Hepatocyte (in vitro differentiated cells): ENCODE measurements at regions not wholly inside any gene's neighbourhood (a gene's known extent, or its start where the extent isn't known, plus 50 kb on each side); places are given as distances from the start of the nearest gene placed in this dataset.
"Not testable (repeated sequence)": the region's sequence is repeated elsewhere in the genome, so short reads cannot be mapped to it uniquely, and the experiment has no call there.

Source experiments
- DNase-seq: peaks from one replicate; pipeline ENCODE4 v3.0.0-alpha.2; 2016; ENCODE audit warnings: low spot score
- H2AFZ ChIP-seq: fragments of 200-600 bp; sonication (generic); 2 replicates; pipeline ENCODE4 v1.6.0; 2016; ENCODE audit warnings: antibody characterized with exemption, mild to moderate bottlenecking
- H3K27ac ChIP-seq: fragments of 200-600 bp; sonication (generic); 2 replicates; pipeline ENCODE4 v1.5.1; 2016; ENCODE audit warnings: mild to moderate bottlenecking
- H3K27me3 ChIP-seq: fragments of 200-600 bp; sonication (generic); 2 replicates; pipeline ENCODE4 v1.6.1; 2016
- H3K36me3 ChIP-seq: fragments of 200-600 bp; sonication (generic); replicated peaks from 2 replicates; pipeline ENCODE4 v1.5.1; 2016; ENCODE audit warnings: low read depth; ENCODE audit not compliant: insufficient read depth
- H3K4me1 ChIP-seq: fragments of 200-600 bp; sonication (generic); 2 replicates; pipeline ENCODE4 v1.5.1; 2016; ENCODE audit warnings: mild to moderate bottlenecking, moderate library complexity; ENCODE audit not compliant: insufficient read depth
- H3K4me2 ChIP-seq: fragments of 200-600 bp; sonication (generic); 2 replicates; pipeline ENCODE4 v1.6.0; 2016
- H3K4me3 ChIP-seq: fragments of 200-600 bp; sonication (generic); 2 replicates; pipeline ENCODE4 v1.5.1; 2016; ENCODE audit warnings: mild to moderate bottlenecking
- H3K79me2 ChIP-seq: fragments of 200-600 bp; sonication (generic); 2 replicates; pipeline ENCODE4 v1.6.0; 2017; ENCODE audit warnings: mild to moderate bottlenecking
- H3K9me2 ChIP-seq: fragments of 200-600 bp; sonication (generic); replicated peaks from 2 replicates; pipeline ENCODE4 v1.6.0; 2017; ENCODE audit warnings: mild to moderate bottlenecking; ENCODE audit not compliant: insufficient read depth
- H3K9me3 ChIP-seq: fragments of 200-600 bp; sonication (generic); 2 replicates; pipeline ENCODE4 v1.5.1; 2016; ENCODE audit warnings: low read depth, mild to moderate bottlenecking
- H4K20me1 ChIP-seq: fragments of 200-600 bp; sonication (generic); 2 replicates; pipeline ENCODE4 v1.6.0; 2016; ENCODE audit warnings: mild to moderate bottlenecking; ENCODE audit not compliant: insufficient read depth, poor library complexity, severe bottlenecking
- CTCF ChIP-seq: fragments of 200-600 bp; sonication (generic); IDR thresholded peaks from 2 replicates; pipeline ENCODE4 v1.5.1; 2016; ENCODE audit warnings: antibody characterized with exemption, mild to moderate bottlenecking; ENCODE audit not compliant: poor library complexity
- EZH2 ChIP-seq: fragments of 200-600 bp; sonication (generic); IDR thresholded peaks from 2 replicates; pipeline ENCODE4 v1.6.1; 2016; ENCODE audit warnings: antibody characterized with exemption, mild to moderate bottlenecking, borderline replicate concordance
- EZH2phosphoT487 ChIP-seq: fragments of 200-600 bp; sonication (generic); IDR thresholded peaks from one replicate; pipeline ENCODE4 v1.6.1; 2018; ENCODE audit warnings: antibody characterized with exemption, mild to moderate bottlenecking, low read depth, moderate library complexity; ENCODE audit not compliant: unreplicated experiment, severe bottlenecking
- WGBS: methylation state at CpG from one replicate; pipeline ENCODE4 v1.1.6; 2016; ENCODE audit warnings: low lambda C conversion rate; ENCODE audit errors: missing lambda C conversion rate; 5-methylcytosine and 5-hydroxymethylcytosine counted together

- WGBS = 79% methylated on average over 3 of the region's 3 CpGs
These were observed 148.0 kb downstream of the USP46 start for GRCh38 chr4:52510939-52511565.

GRCh38 chr4:52511825-52512224 lies 147.3 kb downstream of the USP46 start:
- no peak for DNase-seq
- 95% methylated on average over 2 of the region's 2 CpGs for WGBS
- TF ChIP-seq EZH2phosphoT487 = no peak
- TF ChIP-seq CTCF = no peak
- TF ChIP-seq EZH2 = no peak

More at GRCh38 chr4:52510939-52511565, 148.0 kb downstream of the USP46 start:
- TF ChIP-seq EZH2 (no peak), EZH2phosphoT487 (no peak), CTCF (no peak)
- no peaks in the 10 kb centered on the region for H3K36me3 ChIP-seq
- no peaks in the 10 kb centered on the region for H3K79me2 ChIP-seq
- no peak overlapping the region for H2AFZ ChIP-seq
- no peak for DNase-seq
- H3K9me2 ChIP-seq = no peaks in the 10 kb centered on the region
- H4K20me1 ChIP-seq = no peaks in the 10 kb centered on the region
- H3K4me1 ChIP-seq = no peaks in the 10 kb centered on the region
- H3K9me3 ChIP-seq = no peaks in the 10 kb centered on the region
- H3K27me3 ChIP-seq = no peaks in the 10 kb centered on the region
- no peak overlapping the region for H3K4me3 ChIP-seq
- no peak overlapping the region for H3K27ac ChIP-seq
- H3K4me2 ChIP-seq = no peak overlapping the region

GRCh38 chr4:52512291-52512690 lies 146.8 kb downstream of the USP46 start:
- Histone ChIP-seq H3K79me2 (no peaks in the 10 kb centered on the region), H3K9me2 (no peaks in the 10 kb centered on the region), H3K9me3 (no peaks in the 10 kb centered on the region), H3K27ac (no peak overlapping the region), H3K4me1 (no peaks in the 10 kb centered on the region), H3K4me2 (no peak overlapping the region), H4K20me1 (no peaks in the 10 kb centered on the region), H3K36me3 (no peaks in the 10 kb centered on the region), H3K4me3 (no peak overlapping the region), H3K27me3 (no peaks in the 10 kb centered on the region), H2AFZ (no peak overlapping the region)
- 49% methylated on average over 2 of the region's 2 CpGs for WGBS
- TF ChIP-seq EZH2 (no peak), CTCF (no peak), EZH2phosphoT487 (no peak)
- DNase-seq = no peak

More at GRCh38 chr4:52511825-52512224, 147.3 kb downstream of the USP46 start:
- H3K4me1 ChIP-seq = no peaks in the 10 kb centered on the region
- H3K36me3 ChIP-seq = no peaks in the 10 kb centered on the region
- H4K20me1 ChIP-seq = no peaks in the 10 kb centered on the region
- H3K9me3 ChIP-seq = no peaks in the 10 kb centered on the region
- no peak overlapping the region for H3K4me3 ChIP-seq
- H3K27me3 ChIP-seq = no peaks in the 10 kb centered on the region
- H3K9me2 ChIP-seq = no peaks in the 10 kb centered on the region
- no peaks in the 10 kb centered on the region for H3K79me2 ChIP-seq
- H3K27ac ChIP-seq = no peak overlapping the region
- no peak overlapping the region for H3K4me2 ChIP-seq
- H2AFZ ChIP-seq = no peak overlapping the region

- H3K9me2 ChIP-seq, H4K20me1 ChIP-seq, H2AFZ ChIP-seq, H3K9me3 ChIP-seq, H3K4me3 ChIP-seq, H3K27me3 ChIP-seq, H3K4me1 ChIP-seq, H3K4me2 ChIP-seq, H3K36me3 ChIP-seq, DNase-seq, H3K27ac ChIP-seq, H3K79me2 ChIP-seq: not testable (repeated sequence)
- 71% methylated on average over 6 of the region's 6 CpGs for WGBS
These were observed 137.0 kb downstream of the USP46 start for GRCh38 chr4:52522093-52522492.
